ENCODE measurements at regions not wholly inside any gene's neighbourhood (a gene's known extent, or its start where the extent isn't known, plus 50 kb on each side); places are given as distances from the start of the nearest gene placed in this dataset.

DNA sequence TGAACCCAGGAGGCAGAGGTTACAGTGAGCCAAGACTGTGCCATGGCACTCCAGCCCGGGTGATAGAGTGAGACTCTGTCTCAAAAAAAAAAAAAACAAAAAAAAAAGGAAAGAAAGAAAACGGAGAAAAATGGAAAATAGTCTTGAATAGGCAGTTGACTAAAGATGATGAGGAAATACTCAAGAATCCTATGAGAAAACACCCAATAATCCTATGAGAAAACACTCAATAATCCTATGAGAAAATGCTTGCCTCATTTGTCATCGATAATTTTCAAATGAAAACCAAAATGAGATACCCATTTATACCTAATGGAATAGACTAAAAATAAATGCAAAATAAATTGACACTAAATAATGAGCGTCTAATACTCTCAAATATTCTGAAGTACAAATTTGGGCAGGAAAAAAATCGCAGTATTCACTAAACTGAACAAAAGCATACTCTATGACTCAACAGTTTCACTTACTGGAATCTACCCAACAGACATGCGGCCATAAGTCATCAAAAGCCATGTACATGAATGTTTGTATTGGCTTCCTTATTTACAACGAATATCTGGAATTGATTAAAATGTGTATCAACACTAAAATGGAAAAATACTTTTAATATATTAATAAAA, 733.9 kb upstream of the CHRM3 start:
- H3K9ac ChIP-seq (ENCODE audit: low read length): no peak overlapping the region

DNA sequence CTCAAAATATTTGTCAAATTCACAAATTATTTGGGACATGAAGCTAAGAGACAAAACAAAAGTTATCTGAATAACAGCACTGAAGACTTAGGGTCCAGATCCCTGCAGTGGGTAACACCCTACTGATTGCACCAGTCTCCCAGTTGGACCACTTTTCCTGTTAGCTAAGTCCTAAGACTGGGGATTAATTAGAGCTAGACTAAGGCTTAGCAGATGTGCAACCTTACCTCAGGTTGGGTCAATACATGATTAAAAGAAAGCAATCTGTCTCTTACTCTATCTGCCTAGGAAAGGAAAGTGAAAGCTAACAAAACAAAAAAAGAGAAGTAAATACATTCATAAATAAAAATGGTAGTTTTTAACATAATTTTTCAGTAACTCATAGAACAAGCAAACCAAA, 737.2 kb upstream of the CHRM3 start:
- Histone ChIP-seq H3K36me3 (ENCODE audit: insufficient read depth, low read length) (no peaks in the 10 kb centered on the region), H3K27me3 (ENCODE audit: insufficient read depth, low read depth, low read length) (no peaks in the 10 kb centered on the region), H3K9me3 (ENCODE audit: low read length) (no peaks in the 10 kb centered on the region)
- TF ChIP-seq SMC3 (conservative IDR thresholded peaks at IDR 0.05; ENCODE audit: poor library complexity) (no peak), REST (IDR thresholded peaks at IDR 0.05; ENCODE audit: borderline replicate concordance) (no peak), EZH2 (IDR thresholded peaks at IDR 0.05; ENCODE audit: borderline replicate concordance, insufficient read depth, low read length, poor library complexity, severe bottlenecking) (no peak), RAD21 (conservative IDR thresholded peaks at IDR 0.05) (no peak), POLR2AphosphoS5 (IDR thresholded peaks at IDR 0.05) (no peak), EP300 (conservative IDR thresholded peaks at IDR 0.05; ENCODE audit: poor library complexity, severe bottlenecking) (no peak), TAF1 (IDR thresholded peaks at IDR 0.05; ENCODE audit: low read depth) (no peak)
- TF ChIP-seq, protein P1, sequence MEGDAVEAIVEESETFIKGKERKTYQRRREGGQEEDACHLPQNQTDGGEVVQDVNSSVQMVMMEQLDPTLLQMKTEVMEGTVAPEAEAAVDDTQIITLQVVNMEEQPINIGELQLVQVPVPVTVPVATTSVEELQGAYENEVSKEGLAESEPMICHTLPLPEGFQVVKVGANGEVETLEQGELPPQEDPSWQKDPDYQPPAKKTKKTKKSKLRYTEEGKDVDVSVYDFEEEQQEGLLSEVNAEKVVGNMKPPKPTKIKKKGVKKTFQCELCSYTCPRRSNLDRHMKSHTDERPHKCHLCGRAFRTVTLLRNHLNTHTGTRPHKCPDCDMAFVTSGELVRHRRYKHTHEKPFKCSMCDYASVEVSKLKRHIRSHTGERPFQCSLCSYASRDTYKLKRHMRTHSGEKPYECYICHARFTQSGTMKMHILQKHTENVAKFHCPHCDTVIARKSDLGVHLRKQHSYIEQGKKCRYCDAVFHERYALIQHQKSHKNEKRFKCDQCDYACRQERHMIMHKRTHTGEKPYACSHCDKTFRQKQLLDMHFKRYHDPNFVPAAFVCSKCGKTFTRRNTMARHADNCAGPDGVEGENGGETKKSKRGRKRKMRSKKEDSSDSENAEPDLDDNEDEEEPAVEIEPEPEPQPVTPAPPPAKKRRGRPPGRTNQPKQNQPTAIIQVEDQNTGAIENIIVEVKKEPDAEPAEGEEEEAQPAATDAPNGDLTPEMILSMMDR (IDR thresholded peaks at IDR 0.05; ENCODE audit: poor library complexity, severe bottlenecking): no peak

More for the DNA sequence above, 733.9 kb upstream of the CHRM3 start:
- no peak overlapping the region for H3K27ac ChIP-seq (ENCODE audit: low read length)
- no peak overlapping the region for H2AFZ ChIP-seq (ENCODE audit: low read depth, low read length)
- no peak overlapping the region for H3K4me3 ChIP-seq (ENCODE audit: low read length)
- H3K9me3 ChIP-seq (ENCODE audit: low read length): no peaks in the 10 kb centered on the region
- TF ChIP-seq REST (IDR thresholded peaks at IDR 0.05; ENCODE audit: borderline replicate concordance): no peak
- TF ChIP-seq EZH2 (IDR thresholded peaks at IDR 0.05; ENCODE audit: borderline replicate concordance, insufficient read depth, low read length, poor library complexity, severe bottlenecking): no peak
- TF ChIP-seq TAF1 (IDR thresholded peaks at IDR 0.05; ENCODE audit: low read depth): no peak
- TF ChIP-seq EP300 (conservative IDR thresholded peaks at IDR 0.05; ENCODE audit: poor library complexity, severe bottlenecking): no peak
- TF ChIP-seq, protein P1 (IDR thresholded peaks at IDR 0.05; ENCODE audit: poor library complexity, severe bottlenecking): no peak
- no peak for TF ChIP-seq SMC3 (conservative IDR thresholded peaks at IDR 0.05; ENCODE audit: poor library complexity)
- no peak for TF ChIP-seq MXI1 (conservative IDR thresholded peaks at IDR 0.05; ENCODE audit: poor library complexity, severe bottlenecking)
- TF ChIP-seq RAD21 (conservative IDR thresholded peaks at IDR 0.05): no peak
- TF ChIP-seq POLR2AphosphoS5 (IDR thresholded peaks at IDR 0.05): no peak
- no peaks in the 10 kb centered on the region for H3K36me3 ChIP-seq (ENCODE audit: insufficient read depth, low read length)
- H3K9me2 ChIP-seq (ENCODE audit: insufficient read depth, low read length): no peaks in the 10 kb centered on the region
- H3F3A ChIP-seq (ENCODE audit: insufficient read depth, low read length, poor library complexity, severe bottlenecking): no peaks in the 10 kb centered on the region
- H3K79me2 ChIP-seq (replicated peaks; ENCODE audit: insufficient read depth, low read length): no peaks in the 10 kb centered on the region
- no peaks in the 10 kb centered on the region for H4K20me1 ChIP-seq (ENCODE audit: insufficient read depth)
- H3K4me2 ChIP-seq (ENCODE audit: low read length): no peak overlapping the region
- H3K27me3 ChIP-seq (ENCODE audit: insufficient read depth, low read depth, low read length): no peaks in the 10 kb centered on the region

More for the DNA sequence above, 737.2 kb upstream of the CHRM3 start:
- no peaks in the 10 kb centered on the region for H3F3A ChIP-seq (ENCODE audit: insufficient read depth, low read length, poor library complexity, severe bottlenecking)
- H3K9me2 ChIP-seq (ENCODE audit: insufficient read depth, low read length): no peaks in the 10 kb centered on the region
- no peaks in the 10 kb centered on the region for H3K79me2 ChIP-seq (replicated peaks; ENCODE audit: insufficient read depth, low read length)
- H3K9ac ChIP-seq (ENCODE audit: low read length): no peak overlapping the region
- no peak overlapping the region for H3K4me2 ChIP-seq (ENCODE audit: low read length)
- H3K27ac ChIP-seq (ENCODE audit: low read length): no peak overlapping the region
- no peak overlapping the region for H3K4me3 ChIP-seq (ENCODE audit: low read length)
- no peaks in the 10 kb centered on the region for H4K20me1 ChIP-seq (ENCODE audit: insufficient read depth)
- no peak overlapping the region for H2AFZ ChIP-seq (ENCODE audit: low read depth, low read length)

Measured in neural cell (in vitro differentiated cells).